ENCODE measurements at regions not wholly inside any gene's neighbourhood (a gene's known extent, or its start where the extent isn't known, plus 50 kb on each side); places are given as distances from the start of the nearest gene placed in this dataset.
"Not testable (repeated sequence)": the region's sequence is repeated elsewhere in the genome, so short reads cannot be mapped to it uniquely, and the experiment has no call there.

GRCh38 chr2:83233326-83233725, 1225.8 kb downstream of the SUCLG1 start:
- Histone ChIP-seq H3K9me3 (ENCODE audit: insufficient read depth, low read depth, low read length) (no peaks in the 10 kb centered on the region), H3K27me3 (ENCODE audit: insufficient read depth, low read length) (no peaks in the 10 kb centered on the region), H3K36me3 (ENCODE audit: insufficient read depth, low read length) (no peaks in the 10 kb centered on the region), H3K4me3 (ENCODE audit: low read length) (no peak overlapping the region), H3K27ac (ENCODE audit: low read depth, low read length) (no peak overlapping the region), H3K9ac (ENCODE audit: low read depth, low read length) (no peak overlapping the region), H3K4me1 (ENCODE audit: insufficient read depth, low read length) (no peaks in the 10 kb centered on the region)

GRCh38 chr2:83229443-83229842, 1229.6 kb downstream of the SUCLG1 start:
- WGBS: 91% methylated on average over 1 of the region's 2 CpGs
- H3K4me1 ChIP-seq (ENCODE audit: insufficient read depth, low read length): no peaks in the 10 kb centered on the region

GRCh38 chr2:83224591-83225200, 1234.4 kb downstream of the SUCLG1 start:
- H3K27me3 ChIP-seq (ENCODE audit: insufficient read depth, low read length): no peaks in the 10 kb centered on the region
- no peaks in the 10 kb centered on the region for H3K9me3 ChIP-seq (ENCODE audit: insufficient read depth, low read depth, low read length)
- WGBS: 94% methylated on average over 2 of the region's 5 CpGs
- no peak overlapping the region for H3K27ac ChIP-seq (ENCODE audit: low read depth, low read length)
- H3K4me1 ChIP-seq (ENCODE audit: insufficient read depth, low read length): no peaks in the 10 kb centered on the region
- H3K36me3 ChIP-seq (ENCODE audit: insufficient read depth, low read length): no peaks in the 10 kb centered on the region
- H3K4me3 ChIP-seq (ENCODE audit: low read length): no peak overlapping the region
- H3K9ac ChIP-seq (ENCODE audit: low read depth, low read length): no peak overlapping the region

More at GRCh38 chr2:83229443-83229842, 1229.6 kb downstream of the SUCLG1 start:
- Histone ChIP-seq H3K9ac (ENCODE audit: low read depth, low read length) (no peak overlapping the region), H3K36me3 (ENCODE audit: insufficient read depth, low read length) (no peaks in the 10 kb centered on the region), H3K27me3 (ENCODE audit: insufficient read depth, low read length) (no peaks in the 10 kb centered on the region), H3K9me3 (ENCODE audit: insufficient read depth, low read depth, low read length) (no peaks in the 10 kb centered on the region), H3K4me3 (ENCODE audit: low read length) (no peak overlapping the region), H3K27ac (ENCODE audit: low read depth, low read length) (no peak overlapping the region)

GRCh38 chr2:83221258-83221657, 1237.8 kb downstream of the SUCLG1 start:
- Histone ChIP-seq H3K36me3 (ENCODE audit: insufficient read depth, low read length) (no peaks in the 10 kb centered on the region), H3K4me3 (ENCODE audit: low read length) (no peak overlapping the region), H3K9ac (ENCODE audit: low read depth, low read length) (no peak overlapping the region), H3K4me1 (ENCODE audit: insufficient read depth, low read length) (no peaks in the 10 kb centered on the region), H3K27ac (ENCODE audit: low read depth, low read length) (no peak overlapping the region), H3K27me3 (ENCODE audit: insufficient read depth, low read length) (no peaks in the 10 kb centered on the region), H3K9me3 (ENCODE audit: insufficient read depth, low read depth, low read length) (no peaks in the 10 kb centered on the region)
- WGBS: 100% methylated on average over 3 of the region's 4 CpGs

- WGBS: 97% methylated on average over 3 of the region's 4 CpGs
- H3K4me3 ChIP-seq (ENCODE audit: low read length): no peak overlapping the region
Observed at GRCh38 chr2:83217854-83218253, 1241.2 kb downstream of the SUCLG1 start.

GRCh38 chr2:83196225-83196624, 1262.9 kb downstream of the SUCLG1 start:
- Histone ChIP-seq H3K9me3 (ENCODE audit: insufficient read depth, low read depth, low read length) (no peaks in the 10 kb centered on the region), H3K27me3 (ENCODE audit: insufficient read depth, low read length) (no peaks in the 10 kb centered on the region), H3K9ac (ENCODE audit: low read depth, low read length) (no peak overlapping the region), H3K4me3 (ENCODE audit: low read length) (no peak overlapping the region), H3K27ac (ENCODE audit: low read depth, low read length) (no peak overlapping the region), H3K4me1 (ENCODE audit: insufficient read depth, low read length) (no peaks in the 10 kb centered on the region), H3K36me3 (ENCODE audit: insufficient read depth, low read length) (no peaks in the 10 kb centered on the region)
- WGBS: no CpG with 5 or more reads among the region's 1 CpG

More at GRCh38 chr2:83217854-83218253, 1241.2 kb downstream of the SUCLG1 start:
- no peak overlapping the region for H3K9ac ChIP-seq (ENCODE audit: low read depth, low read length)
- no peak overlapping the region for H3K27ac ChIP-seq (ENCODE audit: low read depth, low read length)
- H3K4me1 ChIP-seq (ENCODE audit: insufficient read depth, low read length): no peaks in the 10 kb centered on the region
- H3K9me3 ChIP-seq (ENCODE audit: insufficient read depth, low read depth, low read length): no peaks in the 10 kb centered on the region
- no peaks in the 10 kb centered on the region for H3K36me3 ChIP-seq (ENCODE audit: insufficient read depth, low read length)
- no peaks in the 10 kb centered on the region for H3K27me3 ChIP-seq (ENCODE audit: insufficient read depth, low read length)

GRCh38 chr2:83191316-83191715, 1267.8 kb downstream of the SUCLG1 start:
- Histone ChIP-seq H3K36me3 (ENCODE audit: insufficient read depth, low read length) (no peaks in the 10 kb centered on the region), H3K9ac (ENCODE audit: low read depth, low read length) (no peak overlapping the region), H3K27ac (ENCODE audit: low read depth, low read length) (no peak overlapping the region), H3K27me3 (ENCODE audit: insufficient read depth, low read length) (no peaks in the 10 kb centered on the region), H3K9me3 (ENCODE audit: insufficient read depth, low read depth, low read length) (no peaks in the 10 kb centered on the region), H3K4me3 (ENCODE audit: low read length) (no peak overlapping the region), H3K4me1 (ENCODE audit: insufficient read depth, low read length) (no peaks in the 10 kb centered on the region)
- 90% methylated on average over 2 of the region's 2 CpGs for WGBS

- Histone ChIP-seq H3K27ac (ENCODE audit: low read depth, low read length) (no peak overlapping the region), H3K9ac (ENCODE audit: low read depth, low read length) (no peak overlapping the region), H3K4me3 (ENCODE audit: low read length) (no peak overlapping the region), H3K36me3 (ENCODE audit: insufficient read depth, low read length) (no peaks in the 10 kb centered on the region), H3K27me3 (ENCODE audit: insufficient read depth, low read length) (no peaks in the 10 kb centered on the region), H3K9me3 (ENCODE audit: insufficient read depth, low read depth, low read length) (no peaks in the 10 kb centered on the region), H3K4me1 (ENCODE audit: insufficient read depth, low read length) (no peaks in the 10 kb centered on the region)
- 95% methylated on average over 8 of the region's 8 CpGs for WGBS
Observed at GRCh38 chr2:83186105-83186760, 1272.8 kb downstream of the SUCLG1 start.

- H3K9ac ChIP-seq (ENCODE audit: low read depth, low read length); H3K4me3 ChIP-seq (ENCODE audit: low read length); H3K27ac ChIP-seq (ENCODE audit: low read depth, low read length); H3K9me3 ChIP-seq (ENCODE audit: insufficient read depth, low read depth, low read length); H3K27me3 ChIP-seq (ENCODE audit: insufficient read depth, low read length); H3K4me1 ChIP-seq (ENCODE audit: insufficient read depth, low read length); H3K36me3 ChIP-seq (ENCODE audit: insufficient read depth, low read length): not testable (repeated sequence)
- 97% methylated on average over 33 of the region's 34 CpGs for WGBS
Observed at GRCh38 chr2:83180862-83181530, 1278.1 kb downstream of the SUCLG1 start.

- H3K36me3 ChIP-seq (ENCODE audit: insufficient read depth, low read length): no peaks in the 10 kb centered on the region
- 94% methylated on average over 2 of the region's 2 CpGs for WGBS
- H3K4me1 ChIP-seq (ENCODE audit: insufficient read depth, low read length): no peaks in the 10 kb centered on the region
- no peak overlapping the region for H3K4me3 ChIP-seq (ENCODE audit: low read length)
- no peaks in the 10 kb centered on the region for H3K27me3 ChIP-seq (ENCODE audit: insufficient read depth, low read length)
- H3K9ac ChIP-seq (ENCODE audit: low read depth, low read length): no peak overlapping the region
- no peak overlapping the region for H3K27ac ChIP-seq (ENCODE audit: low read depth, low read length)
- H3K9me3 ChIP-seq (ENCODE audit: insufficient read depth, low read depth, low read length): 0 out of 2 replicates have a peak, but pooled peaks cover 5% of the 10 kb centered on the region
Observed at GRCh38 chr2:83176539-83176938, 1282.5 kb downstream of the SUCLG1 start.

GRCh38 chr2:83172841-83173240, 1286.2 kb downstream of the SUCLG1 start:
- H3K27me3 ChIP-seq (ENCODE audit: insufficient read depth, low read length): no peaks in the 10 kb centered on the region
- no peaks in the 10 kb centered on the region for H3K9me3 ChIP-seq (ENCODE audit: insufficient read depth, low read depth, low read length)
- no peaks in the 10 kb centered on the region for H3K4me1 ChIP-seq (ENCODE audit: insufficient read depth, low read length)
- H3K27ac ChIP-seq (ENCODE audit: low read depth, low read length): no peak overlapping the region
- no peak overlapping the region for H3K9ac ChIP-seq (ENCODE audit: low read depth, low read length)
- WGBS: 100% methylated on average over 2 of the region's 2 CpGs
- no peaks in the 10 kb centered on the region for H3K36me3 ChIP-seq (ENCODE audit: insufficient read depth, low read length)
- H3K4me3 ChIP-seq (ENCODE audit: low read length): no peak overlapping the region

Data from HUES64 (cell line).